Islet precursor cell (in vitro differentiated cells): ENCODE measurements at regions not wholly inside any gene's neighbourhood (a gene's known extent, or its start where the extent isn't known, plus 50 kb on each side); places are given as distances from the start of the nearest gene placed in this dataset.

Experiments used
- DNase-seq: peaks from one replicate; pipeline ENCODE4 v3.0.0-alpha.2; 2018

- no peak for DNase-seq
Observed at GRCh38 chr18:30512872-30513271, 529.7 kb downstream of the DSC3 start.

- no peak for DNase-seq
Observed at GRCh38 chr18:30510882-30511281, 531.7 kb downstream of the DSC3 start.

- DNase-seq: no peak
Observed at GRCh38 chr18:30501594-30501993, 540.9 kb downstream of the DSC3 start.

- no peak for DNase-seq
Observed at GRCh38 chr18:30500240-30500945, 542.1 kb downstream of the DSC3 start.

GRCh38 chr18:30499721-30500120, 542.8 kb downstream of the DSC3 start:
- DNase-seq: no peak

GRCh38 chr18:30492552-30493129, 549.9 kb downstream of the DSC3 start:
- no peak for DNase-seq

GRCh38 chr18:30491815-30492551, 550.6 kb downstream of the DSC3 start:
- no peak for DNase-seq

- DNase-seq: peak; percentile 50
Observed at GRCh38 chr18:30489890-30490643, 552.5 kb downstream of the DSC3 start.

GRCh38 chr18:30487962-30488361, 554.6 kb downstream of the DSC3 start:
- no peak for DNase-seq

- no peak for DNase-seq
Observed at GRCh38 chr18:30486856-30487255, 555.7 kb downstream of the DSC3 start.

GRCh38 chr18:30485078-30485477, 557.5 kb downstream of the DSC3 start:
- DNase-seq: no peak

- peak; percentile 83 for DNase-seq
Observed at GRCh38 chr18:30481871-30482270, 560.7 kb downstream of the DSC3 start.

- no peak for DNase-seq
Observed at GRCh38 chr18:30469091-30469490, 573.5 kb downstream of the DSC3 start.

- no peak for DNase-seq
Observed at GRCh38 chr18:30465096-30465495, 577.4 kb downstream of the DSC3 start.

GRCh38 chr18:30457156-30457555, 585.4 kb downstream of the DSC3 start:
- DNase-seq: no peak

GRCh38 chr18:30455741-30456140, 586.8 kb downstream of the DSC3 start:
- DNase-seq: no peak

- DNase-seq: peak; percentile 53
Observed at GRCh38 chr18:30454920-30455319, 587.6 kb downstream of the DSC3 start.

- DNase-seq: no peak
Observed at GRCh38 chr18:30451981-30452380, 590.6 kb downstream of the DSC3 start.

- DNase-seq: peak; percentile 58
Observed at GRCh38 chr18:30450927-30451326, 591.6 kb downstream of the DSC3 start.

- DNase-seq: peak; percentile 46
Observed at GRCh38 chr18:30446605-30447004, 595.9 kb downstream of the DSC3 start.

GRCh38 chr18:30444544-30444943, 598.0 kb downstream of the DSC3 start:
- no peak for DNase-seq

GRCh38 chr18:30440351-30440750, 602.2 kb downstream of the DSC3 start:
- no peak for DNase-seq

GRCh38 chr18:30439174-30439573, 603.4 kb downstream of the DSC3 start:
- no peak for DNase-seq
